WTC11 (cell line): ENCODE measurements at regions not wholly inside any gene's neighbourhood (a gene's known extent, or its start where the extent isn't known, plus 50 kb on each side); places are given as distances from the start of the nearest gene placed in this dataset.

ENCODE experiments used
- ATAC-seq: fragments of 200-7000 bp; cut with Tn5 transposase; 2 replicates; pipeline ENCODE4 v1.10.0; 2021; ENCODE audit warnings: mild to moderate bottlenecking, moderate library complexity
- CTCF ChIA-PET: fragments of 300-600 bp; sonication (Branson Sonifier 250); formaldehyde crosslinking; loops from one replicate; lab custom pipeline; 2021; ENCODE audit warnings: antibody characterized with exemption; lab: Charles Lee
- POLR2A ChIA-PET: fragments of 350-600 bp; sonication (Branson Sonifier 250); formaldehyde crosslinking; loops from one replicate; lab custom pipeline; 2021; ENCODE audit warnings: antibody characterized with exemption; lab: Charles Lee
- DNase-seq: peaks from one replicate; pipeline ENCODE4 v3.0.0; 2021; ENCODE audit warnings: low spot score
- H3K27ac Mint-ChIP-seq: 2 replicates; pipeline ENCODE4 v1.8.0; 2021; ENCODE audit warnings: mixed read lengths
- H3K27me3 Mint-ChIP-seq: 2 replicates; pipeline ENCODE4 v1.8.0; 2021; ENCODE audit warnings: low read depth, mild to moderate bottlenecking, moderate library complexity, mixed read lengths
- H3K36me3 Mint-ChIP-seq: 2 replicates; pipeline ENCODE4 v1.8.0; 2021; ENCODE audit warnings: mixed read lengths
- H3K4me1 Mint-ChIP-seq: 2 replicates; pipeline ENCODE4 v1.8.0; 2022; ENCODE audit warnings: mixed read lengths
- H3K4me3 Mint-ChIP-seq: 2 replicates; pipeline ENCODE4 v1.8.0; 2021; ENCODE audit warnings: mild to moderate bottlenecking, moderate library complexity, mixed read lengths
- H3K9me3 Mint-ChIP-seq: 2 replicates; pipeline ENCODE4 v1.8.0; 2021; ENCODE audit warnings: mixed read lengths
- AR ChIP-seq: fragments of 250-450 bp; sonication (Bioruptor Pico); IDR thresholded peaks from 2 replicates; pipeline ENCODE4 v1.9.0; 2021; ENCODE audit warnings: mild to moderate bottlenecking
- ATF3 ChIP-seq: sonication (generic); formaldehyde crosslinking; conservative IDR thresholded peaks from 2 replicates; pipeline ENCODE4 v1.8.1; 2022; ENCODE audit warnings: mild to moderate bottlenecking, missing genetic modification reagents
- CDX4 ChIP-seq: fragments of 250-450 bp; sonication (Bioruptor Pico); IDR thresholded peaks from 2 replicates; pipeline ENCODE4 v1.9.0; 2021; ENCODE audit warnings: moderate library complexity, mild to moderate bottlenecking, inconsistent platforms, borderline replicate concordance
- CREM ChIP-seq: sonication (generic); formaldehyde crosslinking; IDR thresholded peaks from 2 replicates; pipeline ENCODE4 v1.8.1; 2022; ENCODE audit warnings: mild to moderate bottlenecking, missing genetic modification reagents, moderate library complexity
- HMGXB4 ChIP-seq: sonication (generic); formaldehyde crosslinking; IDR thresholded peaks from 2 replicates; pipeline ENCODE4 v1.8.1; 2023; ENCODE audit warnings: mild to moderate bottlenecking, moderate library complexity, missing genetic modification reagents
- JAZF1 ChIP-seq: fragments of 250-450 bp; sonication (Bioruptor Pico); IDR thresholded peaks from 2 replicates; pipeline ENCODE4 v1.9.0; 2021; ENCODE audit warnings: moderate library complexity, mild to moderate bottlenecking, inconsistent platforms
- KAT7 ChIP-seq: sonication (generic); formaldehyde crosslinking; IDR thresholded peaks from 2 replicates; pipeline ENCODE4 v1.8.1; 2023; ENCODE audit warnings: missing genetic modification reagents, mild to moderate bottlenecking, borderline replicate concordance
- MLX ChIP-seq: sonication (generic); formaldehyde crosslinking; IDR thresholded peaks from 2 replicates; pipeline ENCODE4 v1.8.1; 2023; ENCODE audit warnings: mild to moderate bottlenecking, missing genetic modification reagents, moderate library complexity
- MXD4 ChIP-seq: fragments of 250-450 bp; sonication (Bioruptor Pico); IDR thresholded peaks from 2 replicates; pipeline ENCODE4 v1.8.0; 2021; ENCODE audit warnings: mild to moderate bottlenecking, moderate library complexity, borderline replicate concordance
- NFATC4 ChIP-seq: fragments of 250-450 bp; sonication (Bioruptor Pico); IDR thresholded peaks from 2 replicates; pipeline ENCODE4 v1.9.0; 2021; ENCODE audit warnings: mild to moderate bottlenecking
- NR3C1 ChIP-seq: sonication (generic); formaldehyde crosslinking; conservative IDR thresholded peaks from 2 replicates; pipeline ENCODE4 v1.8.1; 2023; ENCODE audit warnings: low read depth, mild to moderate bottlenecking, missing genetic modification reagents
- PRDM15 ChIP-seq: sonication (generic); formaldehyde crosslinking; IDR thresholded peaks from 2 replicates; pipeline ENCODE4 v1.8.0; 2022; ENCODE audit warnings: missing genetic modification reagents
- SOX15 ChIP-seq: fragments of 250-450 bp; sonication (Bioruptor Pico); IDR thresholded peaks from 2 replicates; pipeline ENCODE4 v1.9.0; 2021; ENCODE audit warnings: mild to moderate bottlenecking
- USF1 ChIP-seq: sonication (generic); formaldehyde crosslinking; IDR thresholded peaks from 2 replicates; pipeline ENCODE4 v1.8.0; 2022; ENCODE audit warnings: mild to moderate bottlenecking, missing genetic modification reagents
- ZNF263 ChIP-seq: sonication (generic); formaldehyde crosslinking; IDR thresholded peaks from 2 replicates; pipeline ENCODE4 v1.8.1; 2022; ENCODE audit warnings: low read depth, mild to moderate bottlenecking, moderate library complexity, missing genetic modification reagents
- ZNF532 ChIP-seq: fragments of 250-450 bp; sonication (Bioruptor Pico); IDR thresholded peaks from 2 replicates; pipeline ENCODE4 v1.9.0; 2021; ENCODE audit warnings: mild to moderate bottlenecking, borderline replicate concordance

GRCh38 chr1:79283451-79283850 is 276.9 kb upstream of the ADGRL4 start:
- no peak overlapping the region for H3K4me3 Mint-ChIP-seq

GRCh38 chr1:79281442-79281841 is 274.9 kb upstream of the ADGRL4 start:
- no peak overlapping the region for H3K4me3 Mint-ChIP-seq
- peaks cover 6% of the 10 kb centered on the region for H3K4me1 Mint-ChIP-seq
- H3K36me3 Mint-ChIP-seq: 0 out of 2 replicates have a peak, but pooled peaks cover 2% of the 10 kb centered on the region
- H3K27me3 Mint-ChIP-seq: no peaks in the 10 kb centered on the region
- TF ChIP-seq USF1 (CRISPR knock-in tag) (no peak), PRDM15 (CRISPR knock-in tag) (no peak), NR3C1 (CRISPR knock-in tag) (no peak), SOX15 (CRISPR knock-in tag) (no peak), CREM (CRISPR knock-in tag) (no peak), ZNF263 (CRISPR knock-in tag) (no peak), ATF3 (no peak), ZNF532 (CRISPR knock-in tag) (no peak), MLX (CRISPR knock-in tag) (no peak), AR (CRISPR knock-in tag) (no peak), JAZF1 (CRISPR knock-in tag) (no peak), HMGXB4 (CRISPR knock-in tag) (no peak), NFATC4 (CRISPR knock-in tag) (no peak), MXD4 (CRISPR knock-in tag) (no peak), KAT7 (CRISPR knock-in tag) (no peak)
- TF ChIP-seq, all 79 proteins: peak for 0
- ATAC-seq: no peak
- ChIA-PET CTCF (no interaction called here), POLR2A (no interaction called here)
- Mint-ChIP-seq H3K9me3 (peaks cover 5% of the 10 kb centered on the region), H3K27ac (no peak overlapping the region)
- no peak for DNase-seq

More at GRCh38 chr1:79283451-79283850, 276.9 kb upstream of the ADGRL4 start:
- no peaks in the 10 kb centered on the region for H3K27me3 Mint-ChIP-seq
- ChIA-PET CTCF (no interaction called here), POLR2A (no interaction called here)
- H3K9me3 Mint-ChIP-seq: no peaks in the 10 kb centered on the region
- TF ChIP-seq CDX4: no peak
- no peak for ATAC-seq
- H3K4me1 Mint-ChIP-seq: peaks cover 4% of the 10 kb centered on the region
- H3K36me3 Mint-ChIP-seq: no peaks in the 10 kb centered on the region
- no peak overlapping the region for H3K27ac Mint-ChIP-seq
- no peak for DNase-seq
